ENCODE measurements at regions not wholly inside any gene's neighbourhood (a gene's known extent, or its start where the extent isn't known, plus 50 kb on each side); places are given as distances from the start of the nearest gene placed in this dataset.

- no peak for TF ChIP-seq CTCF (IDR thresholded peaks at IDR 0.05)
- TF ChIP-seq FOXJ3 (CRISPR knock-in tag; IDR thresholded peaks at IDR 0.05), result no peak
- no peak for TF ChIP-seq REST (IDR thresholded peaks at IDR 0.05; ENCODE audit: low read depth, low read length)
- no peak for TF ChIP-seq MAX (IDR thresholded peaks at IDR 0.05; ENCODE audit: low read depth)
These were observed 218.5 kb upstream of the NR2F2 start for GRCh38 chr15:96112018-96112417.
